Activated naive CD4-positive, alpha-beta T cell treated with anti-CD3 and anti-CD28 coated beads, Interleukin-2, amount 50 U/mL, for 24 hours (primary cell): ENCODE measurements at regions not wholly inside any gene's neighbourhood (a gene's known extent, or its start where the extent isn't known, plus 50 kb on each side); places are given as distances from the start of the nearest gene placed in this dataset.

Experiments used
- H3K27ac Mint-ChIP-seq: one replicate; pipeline ENCODE4 v1.8.0; 2021; ENCODE audit warnings: mild to moderate bottlenecking, mixed read lengths
- H3K27me3 Mint-ChIP-seq: one replicate; pipeline ENCODE4 v1.8.0; 2021; ENCODE audit warnings: mixed read lengths
- H3K36me3 Mint-ChIP-seq: one replicate; pipeline ENCODE4 v1.8.0; 2021; ENCODE audit warnings: mixed read lengths
- H3K4me1 Mint-ChIP-seq: one replicate; pipeline ENCODE4 v1.8.0; 2021; ENCODE audit warnings: mixed read lengths
- H3K4me3 Mint-ChIP-seq: one replicate; pipeline ENCODE4 v1.8.0; 2021; ENCODE audit warnings: mild to moderate bottlenecking, mixed read lengths
- H3K9me3 Mint-ChIP-seq: one replicate; pipeline ENCODE4 v1.8.0; 2021; ENCODE audit warnings: mixed read lengths

GRCh38 chr7:21218155-21218554 is 209.7 kb upstream of the SP4 start:
- H3K27me3 Mint-ChIP-seq = peaks cover 4% of the 10 kb centered on the region
- H3K27ac Mint-ChIP-seq = no peak overlapping the region
- no peak overlapping the region for H3K4me3 Mint-ChIP-seq
- no peaks in the 10 kb centered on the region for H3K36me3 Mint-ChIP-seq
- H3K4me1 Mint-ChIP-seq = no peaks in the 10 kb centered on the region
- H3K9me3 Mint-ChIP-seq = no peaks in the 10 kb centered on the region

GRCh38 chr7:21221130-21221529 is 206.8 kb upstream of the SP4 start:
- Mint-ChIP-seq H3K27me3 (peaks cover 3% of the 10 kb centered on the region), H3K4me1 (no peaks in the 10 kb centered on the region), H3K9me3 (no peaks in the 10 kb centered on the region), H3K27ac (no peak overlapping the region), H3K36me3 (no peaks in the 10 kb centered on the region), H3K4me3 (no peak overlapping the region)

- peaks cover 12% of the 10 kb centered on the region for H3K27me3 Mint-ChIP-seq
- H3K4me1 Mint-ChIP-seq = no peaks in the 10 kb centered on the region
- H3K9me3 Mint-ChIP-seq = no peaks in the 10 kb centered on the region
- no peaks in the 10 kb centered on the region for H3K36me3 Mint-ChIP-seq
- H3K4me3 Mint-ChIP-seq = no peak overlapping the region
- no peak overlapping the region for H3K27ac Mint-ChIP-seq
Measured at GRCh38 chr7:21238400-21239116, 189.3 kb upstream of the SP4 start.

GRCh38 chr7:21243265-21243664 is 184.6 kb upstream of the SP4 start:
- H3K4me3 Mint-ChIP-seq = no peak overlapping the region
- H3K27me3 Mint-ChIP-seq = peaks cover 15% of the 10 kb centered on the region
- no peaks in the 10 kb centered on the region for H3K9me3 Mint-ChIP-seq
- H3K4me1 Mint-ChIP-seq = no peaks in the 10 kb centered on the region
- no peak overlapping the region for H3K27ac Mint-ChIP-seq
- no peaks in the 10 kb centered on the region for H3K36me3 Mint-ChIP-seq

- Mint-ChIP-seq H3K36me3 (no peaks in the 10 kb centered on the region), H3K27me3 (peaks cover 47% of the 10 kb centered on the region), H3K9me3 (no peaks in the 10 kb centered on the region)
Measured at GRCh38 chr7:21251151-21251800, 176.6 kb upstream of the SP4 start.

GRCh38 chr7:21253740-21254687 is 173.9 kb upstream of the SP4 start:
- Mint-ChIP-seq H3K27ac (no peak overlapping the region), H3K27me3 (peaks cover 40% of the 10 kb centered on the region), H3K4me1 (no peaks in the 10 kb centered on the region), H3K36me3 (no peaks in the 10 kb centered on the region), H3K9me3 (no peaks in the 10 kb centered on the region), H3K4me3 (no peak overlapping the region)

More at GRCh38 chr7:21251151-21251800, 176.6 kb upstream of the SP4 start:
- Mint-ChIP-seq H3K4me1 (no peaks in the 10 kb centered on the region), H3K27ac (no peak overlapping the region), H3K4me3 (no peak overlapping the region)

- Mint-ChIP-seq H3K27me3 (peaks cover 31% of the 10 kb centered on the region), H3K36me3 (no peaks in the 10 kb centered on the region), H3K27ac (no peak overlapping the region), H3K9me3 (no peaks in the 10 kb centered on the region), H3K4me1 (peaks cover under 1% of the 10 kb centered on the region), H3K4me3 (no peak overlapping the region)
Measured at GRCh38 chr7:21256310-21256877, 171.5 kb upstream of the SP4 start.

- H3K36me3 Mint-ChIP-seq = no peaks in the 10 kb centered on the region
- H3K4me1 Mint-ChIP-seq = peaks cover 10% of the 10 kb centered on the region
- peaks cover 2% of the 10 kb centered on the region for H3K27me3 Mint-ChIP-seq
- no peak overlapping the region for H3K4me3 Mint-ChIP-seq
- H3K9me3 Mint-ChIP-seq = no peaks in the 10 kb centered on the region
- no peak overlapping the region for H3K27ac Mint-ChIP-seq
Measured at GRCh38 chr7:21260939-21261338, 166.9 kb upstream of the SP4 start.

GRCh38 chr7:21261627-21262594 is 166.0 kb upstream of the SP4 start:
- Mint-ChIP-seq H3K27ac (no peak overlapping the region), H3K27me3 (no peaks in the 10 kb centered on the region), H3K4me1 (peaks cover 10% of the 10 kb centered on the region), H3K9me3 (no peaks in the 10 kb centered on the region), H3K36me3 (no peaks in the 10 kb centered on the region), H3K4me3 (no peak overlapping the region)

- Mint-ChIP-seq H3K4me1 (no peaks in the 10 kb centered on the region), H3K27ac (no peak overlapping the region), H3K27me3 (no peaks in the 10 kb centered on the region), H3K4me3 (no peak overlapping the region), H3K36me3 (no peaks in the 10 kb centered on the region), H3K9me3 (no peaks in the 10 kb centered on the region)
Measured at GRCh38 chr7:21269021-21269420, 158.9 kb upstream of the SP4 start.

- H3K4me1 Mint-ChIP-seq = no peaks in the 10 kb centered on the region
- H3K9me3 Mint-ChIP-seq = peaks cover 3% of the 10 kb centered on the region
- H3K27ac Mint-ChIP-seq = no peak overlapping the region
- H3K4me3 Mint-ChIP-seq = no peak overlapping the region
- H3K36me3 Mint-ChIP-seq = peaks cover 2% of the 10 kb centered on the region
- no peaks in the 10 kb centered on the region for H3K27me3 Mint-ChIP-seq
Measured at GRCh38 chr7:21276471-21277035, 151.3 kb upstream of the SP4 start.

- Mint-ChIP-seq H3K27me3 (no peaks in the 10 kb centered on the region), H3K36me3 (peaks cover 2% of the 10 kb centered on the region), H3K27ac (no peak overlapping the region), H3K9me3 (peaks cover 3% of the 10 kb centered on the region), H3K4me3 (no peak overlapping the region), H3K4me1 (no peaks in the 10 kb centered on the region)
Measured at GRCh38 chr7:21278944-21279343, 148.9 kb upstream of the SP4 start.

GRCh38 chr7:21281193-21281592 is 146.7 kb upstream of the SP4 start:
- Mint-ChIP-seq H3K9me3 (peaks cover 3% of the 10 kb centered on the region), H3K27ac (no peak overlapping the region), H3K4me1 (no peaks in the 10 kb centered on the region), H3K4me3 (no peak overlapping the region), H3K27me3 (no peaks in the 10 kb centered on the region), H3K36me3 (peaks cover 2% of the 10 kb centered on the region)

- Mint-ChIP-seq H3K4me3 (no peak overlapping the region), H3K27me3 (no peaks in the 10 kb centered on the region), H3K9me3 (no peaks in the 10 kb centered on the region), H3K27ac (no peak overlapping the region), H3K4me1 (no peaks in the 10 kb centered on the region), H3K36me3 (no peaks in the 10 kb centered on the region)
Measured at GRCh38 chr7:21293771-21294170, 134.1 kb upstream of the SP4 start.
